B cell (primary cell): ENCODE measurements at regions not wholly inside any gene's neighbourhood (a gene's known extent, or its start where the extent isn't known, plus 50 kb on each side); places are given as distances from the start of the nearest gene placed in this dataset.

Source experiments
- ATAC-seq: fragments of 200-7000 bp; cut with Tn5 transposase; one replicate; pipeline ENCODE4 v1.10.0; 2021; ENCODE audit warnings: low read depth, mild to moderate bottlenecking, moderate number of reproducible peaks, moderate library complexity
- CTCF ChIA-PET: fragments of 350-600 bp; sonication (Branson Sonifier 250); formaldehyde crosslinking; loops from one replicate; lab custom pipeline; 2021; ENCODE audit warnings: antibody characterized with exemption, inconsistent platforms; lab: Charles Lee
- POLR2A ChIA-PET: fragments of 350-600 bp; sonication (Branson Sonifier 250); formaldehyde crosslinking; loops from one replicate; lab custom pipeline; 2021; ENCODE audit warnings: antibody characterized with exemption; lab: Charles Lee
- DNase-seq: peaks from one replicate; pipeline ENCODE4 v3.0.0; 2013
- H2AFZ ChIP-seq: 2 replicates; pipeline ENCODE4 v1.6.1; 2012; ENCODE audit warnings: mild to moderate bottlenecking, low read depth, low read length; ENCODE audit not compliant: insufficient read depth, poor library complexity, severe bottlenecking
- H3K27ac ChIP-seq, 2 donors: 1 replicate in 1 of 2; 2 replicates in 1 of 2; pipeline ENCODE4 v1.5.1; 2012 to 2013; ENCODE audit warnings: low read length in 2 of 2, mild to moderate bottlenecking in 2 of 2, moderate library complexity in 1 of 2
- H3K27me3 ChIP-seq, 4 experiments: fragments of 200-600 bp in 1 of 4; sonication (generic) in 1 of 4; replicated peaks in 1 of 4; 1 replicate in 2 of 4; 2 replicates in 2 of 4; pipeline versions ENCODE4 v1.6.1 to v1.7.0; 2013 to 2016; ENCODE audit warnings: low read length in 3 of 4, mild to moderate bottlenecking in 2 of 4, mixed read lengths in 1 of 4, moderate library complexity in 1 of 4; ENCODE audit not compliant: insufficient read depth in 4 of 4, control insufficient read depth in 3 of 4; ENCODE audit errors: control extremely low read depth in 1 of 4
- H3K36me3 ChIP-seq, 2 experiments: replicated peaks in 1 of 2; 1 replicate in 1 of 2; 2 replicates in 1 of 2; pipeline versions ENCODE4 v1.6.1 to v1.7.1; 2013; ENCODE audit warnings: low read length in 1 of 2; ENCODE audit not compliant: insufficient read depth in 2 of 2, control insufficient read depth in 1 of 2; ENCODE audit errors: control extremely low read depth in 1 of 2, extremely low read depth in 1 of 2
- H3K4me1 ChIP-seq, 2 donors: fragments of 200-600 bp in 1 of 2; sonication (generic) in 1 of 2; 1 replicate in 1 of 2; 2 replicates in 1 of 2; pipeline versions ENCODE4 v1.5.1 to v1.6.1; 2013 to 2017; ENCODE audit warnings: low read length in 2 of 2; ENCODE audit not compliant: control insufficient read depth in 2 of 2, insufficient read depth in 2 of 2
- H3K4me2 ChIP-seq: replicated peaks from 2 replicates; pipeline ENCODE3; 2012; ENCODE audit warnings: mild to moderate bottlenecking, low read depth, low read length; ENCODE audit not compliant: poor library complexity, severe bottlenecking
- H3K4me3 ChIP-seq, 5 experiments: fragments of 200-600 bp in 1 of 5; sonication (generic) in 1 of 5; 1 replicate in 3 of 5; 2 replicates in 2 of 5; pipeline versions ENCODE4 v1.5.1 to v1.7.0; 2011 to 2016; ENCODE audit warnings: low read length in 4 of 5, mild to moderate bottlenecking in 4 of 5, low read depth in 2 of 5, control low read depth in 1 of 5, moderate library complexity in 1 of 5; ENCODE audit not compliant: insufficient read depth in 1 of 5; ENCODE audit errors: control extremely low read depth in 1 of 5, extremely low read depth in 1 of 5
- H3K79me2 ChIP-seq: fragments of 200-600 bp; sonication (generic); one replicate; pipeline ENCODE4 v1.6.0; 2016; ENCODE audit warnings: low read length; ENCODE audit not compliant: control insufficient read depth, insufficient read depth
- H3K9ac ChIP-seq: fragments of 200-600 bp; sonication (generic); 2 replicates; pipeline ENCODE4 v1.6.1; 2017; ENCODE audit warnings: mild to moderate bottlenecking, low read length, moderate library complexity
- H3K9me3 ChIP-seq, 3 donors: one replicate each; pipeline versions ENCODE4 v1.6.1 to v1.7.1; 2013; ENCODE audit warnings: low read length in 2 of 3; ENCODE audit not compliant: control insufficient read depth in 2 of 3, insufficient read depth in 1 of 3; ENCODE audit errors: control extremely low read depth in 1 of 3
- H4K20me1 ChIP-seq: 2 replicates; pipeline ENCODE4 v1.6.0; 2012; ENCODE audit warnings: mild to moderate bottlenecking, low read length; ENCODE audit not compliant: insufficient read depth, control insufficient read depth, poor library complexity, severe bottlenecking
- H3K27ac Mint-ChIP-seq: one replicate; pipeline ENCODE4 v1.8.0; 2021; ENCODE audit warnings: mixed read lengths
- H3K27me3 Mint-ChIP-seq: one replicate; pipeline ENCODE4 v1.8.0; 2021; ENCODE audit warnings: mixed read lengths
- H3K4me1 Mint-ChIP-seq: one replicate; pipeline ENCODE4 v1.8.0; 2021; ENCODE audit warnings: mixed read lengths
- H3K4me3 Mint-ChIP-seq: one replicate; pipeline ENCODE4 v1.8.0; 2021; ENCODE audit warnings: mixed read lengths
- H3K9me3 Mint-ChIP-seq: one replicate; pipeline ENCODE4 v1.8.0; 2022; ENCODE audit warnings: mixed read lengths; ENCODE audit not compliant: insufficient read depth
- EZH2 ChIP-seq: IDR thresholded peaks from 2 replicates; pipeline ENCODE4 v1.6.1; 2012; ENCODE audit warnings: borderline replicate concordance, low read depth, mild to moderate bottlenecking, moderate library complexity, low read length; ENCODE audit not compliant: insufficient read depth, poor library complexity, severe bottlenecking
- WGBS: methylation state at CpG from one replicate; pipeline ENCODE4 v1.1.5; 2013; ENCODE audit warnings: missing lambda C conversion rate; ENCODE audit not compliant: insufficient coverage; 5-methylcytosine and 5-hydroxymethylcytosine counted together
- intact Hi-C: fragments of 100-400 bp; cut with micrococcal nuclease; formaldehyde crosslinking; loops from one replicate; pipeline ENCODE4 v1.10.0; 2022
- TF ChIP-seq, protein P1 (sequence below): fragments of 200-600 bp; IDR thresholded peaks from one replicate; pipeline ENCODE4 v1.8.0; 2022; ENCODE audit warnings: antibody characterized with exemption, mild to moderate bottlenecking

- Histone ChIP-seq H3K9me3 (no peaks in the 10 kb centered on the region), H3K36me3 (no peaks in the 10 kb centered on the region), H3K4me1 (no peaks in the 10 kb centered on the region), H3K27me3 (peaks cover 0 to 5% (median 0%) of the 10 kb centered on the region in 4 experiments), H4K20me1 (no peaks in the 10 kb centered on the region), H3K79me2 (no peaks in the 10 kb centered on the region), H3K27ac (no peak overlapping the region), H3K4me2 (no peak overlapping the region), H2AFZ (no peak overlapping the region), H3K4me3 (no peak overlapping the region), H3K9ac (no peak overlapping the region)
- ATAC-seq = no peak
- TF ChIP-seq EZH2 = no peak
- TF ChIP-seq, protein P1, sequence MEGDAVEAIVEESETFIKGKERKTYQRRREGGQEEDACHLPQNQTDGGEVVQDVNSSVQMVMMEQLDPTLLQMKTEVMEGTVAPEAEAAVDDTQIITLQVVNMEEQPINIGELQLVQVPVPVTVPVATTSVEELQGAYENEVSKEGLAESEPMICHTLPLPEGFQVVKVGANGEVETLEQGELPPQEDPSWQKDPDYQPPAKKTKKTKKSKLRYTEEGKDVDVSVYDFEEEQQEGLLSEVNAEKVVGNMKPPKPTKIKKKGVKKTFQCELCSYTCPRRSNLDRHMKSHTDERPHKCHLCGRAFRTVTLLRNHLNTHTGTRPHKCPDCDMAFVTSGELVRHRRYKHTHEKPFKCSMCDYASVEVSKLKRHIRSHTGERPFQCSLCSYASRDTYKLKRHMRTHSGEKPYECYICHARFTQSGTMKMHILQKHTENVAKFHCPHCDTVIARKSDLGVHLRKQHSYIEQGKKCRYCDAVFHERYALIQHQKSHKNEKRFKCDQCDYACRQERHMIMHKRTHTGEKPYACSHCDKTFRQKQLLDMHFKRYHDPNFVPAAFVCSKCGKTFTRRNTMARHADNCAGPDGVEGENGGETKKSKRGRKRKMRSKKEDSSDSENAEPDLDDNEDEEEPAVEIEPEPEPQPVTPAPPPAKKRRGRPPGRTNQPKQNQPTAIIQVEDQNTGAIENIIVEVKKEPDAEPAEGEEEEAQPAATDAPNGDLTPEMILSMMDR = no peak
- WGBS = 63% methylated on average over 12 of the region's 15 CpGs
- Mint-ChIP-seq H3K4me3 (no peak overlapping the region), H3K9me3 (no peaks in the 10 kb centered on the region), H3K4me1 (no peaks in the 10 kb centered on the region), H3K27ac (no peak overlapping the region), H3K27me3 (peaks cover 34% of the 10 kb centered on the region)
- ChIA-PET POLR2A (no interaction called here), CTCF (no interaction called here)
- intact Hi-C loops = no loop called here
- no peak for DNase-seq
Measured at GRCh38 chr21:39106881-39107462, 76.3 kb downstream of the PSMG1 start.

DNA sequence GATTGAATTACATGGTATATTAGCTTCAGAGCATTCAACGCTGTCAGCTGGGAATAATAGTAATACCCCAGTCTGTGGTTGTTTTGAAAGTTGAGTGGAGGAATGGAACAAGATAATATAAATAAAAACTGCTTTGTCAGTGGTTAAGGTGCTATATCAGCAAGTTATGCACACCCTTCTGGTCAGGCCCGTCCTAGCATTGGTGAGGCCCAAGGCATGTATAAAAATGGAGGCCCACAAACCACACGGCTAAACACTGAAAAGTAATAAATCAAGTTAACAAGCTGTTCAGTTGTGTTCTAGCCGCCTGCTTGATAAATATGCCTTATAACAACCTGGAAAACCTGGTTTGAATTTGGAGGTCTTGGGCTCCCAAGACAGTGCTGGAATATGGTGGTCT lies 77.4 kb downstream of the PSMG1 start:
- TF ChIP-seq EZH2 = no peak
- TF ChIP-seq, protein P1 = no peak
- Histone ChIP-seq H3K79me2 (no peaks in the 10 kb centered on the region), H3K27ac (no peak overlapping the region), H4K20me1 (no peaks in the 10 kb centered on the region), H3K27me3 (peaks cover 0 to 5% (median 0%) of the 10 kb centered on the region in 4 experiments), H3K9me3 (no peaks in the 10 kb centered on the region), H3K4me3 (no peak overlapping the region), H2AFZ (no peak overlapping the region), H3K4me2 (no peak overlapping the region), H3K36me3 (no peaks in the 10 kb centered on the region), H3K9ac (no peak overlapping the region), H3K4me1 (no peaks in the 10 kb centered on the region)
- intact Hi-C loops = no loop called here
- no peak overlapping the region for H3K27ac Mint-ChIP-seq
- ATAC-seq (no peak), DNase-seq (no peak)
- CTCF ChIA-PET = no interaction called here
- WGBS = no CpG with 5 or more reads among the region's 4 CpGs
- H3K9me3 Mint-ChIP-seq = no peaks in the 10 kb centered on the region
- no peak overlapping the region for H3K4me3 Mint-ChIP-seq
- no peaks in the 10 kb centered on the region for H3K4me1 Mint-ChIP-seq
- POLR2A ChIA-PET = no interaction called here
- peaks cover 34% of the 10 kb centered on the region for H3K27me3 Mint-ChIP-seq
